PC-3 (cell line): ENCODE measurements at regions not wholly inside any gene's neighbourhood (a gene's known extent, or its start where the extent isn't known, plus 50 kb on each side); places are given as distances from the start of the nearest gene placed in this dataset.

Experiments
- ATAC-seq: fragments of 200-7000 bp; cut with Tn5 transposase; 2 replicates; pipeline ENCODE4 v1.9.1; 2020; ENCODE audit warnings: mild to moderate bottlenecking, moderate library complexity
- BruUV-seq: library from RNA; stranded (reverse); fragments of 400-500 nt; replicated peaks from 2 replicates; lab custom pipeline; 2021; lab: Mats Ljungman, UMichigan
- CTCF ChIA-PET: fragments of 300-600 bp; sonication (Branson Sonifier 250); formaldehyde crosslinking; loops from one replicate; lab custom pipeline; 2022; ENCODE audit warnings: antibody characterized with exemption; lab: Charles Lee
- POLR2A ChIA-PET: fragments of 300-600 bp; sonication (Branson Sonifier 250); formaldehyde crosslinking; loops from one replicate; lab custom pipeline; 2022; ENCODE audit warnings: antibody characterized with exemption; ENCODE audit not compliant: unreplicated experiment; lab: Charles Lee
- DNase-seq: peaks from one replicate; pipeline ENCODE4 v3.0.0-alpha.2; 2015
- H2AFZ ChIP-seq: fragments of 300-600 bp; sonication (generic); 2 replicates; pipeline ENCODE4 v1.6.0; 2016; ENCODE audit warnings: antibody characterized with exemption, low read length
- H3F3A ChIP-seq: fragments of 300-600 bp; sonication (generic); one replicate; pipeline ENCODE4 v1.6.0; 2017; ENCODE audit warnings: antibody characterized with exemption, low read length, control low read depth, mild to moderate bottlenecking; ENCODE audit not compliant: unreplicated experiment
- H3K27ac ChIP-seq: fragments of 300-600 bp; sonication (generic); 2 replicates; pipeline ENCODE4 v1.5.1; 2016; ENCODE audit warnings: mild to moderate bottlenecking, low read length
- H3K27me3 ChIP-seq: fragments of 300-600 bp; sonication (generic); 2 replicates; pipeline ENCODE4 v1.6.1; 2016; ENCODE audit warnings: low read length, mixed read lengths
- H3K36me3 ChIP-seq: fragments of 300-600 bp; sonication (generic); 2 replicates; pipeline ENCODE4 v1.6.1; 2016; ENCODE audit warnings: low read depth, mixed run types, low read length, mixed read lengths
- H3K4me1 ChIP-seq: fragments of 300-600 bp; sonication (generic); 2 replicates; pipeline ENCODE4 v1.5.1; 2016; ENCODE audit warnings: low read length; ENCODE audit not compliant: insufficient read depth
- H3K4me2 ChIP-seq: fragments of 300-600 bp; sonication (generic); 2 replicates; pipeline ENCODE4 v1.6.0; 2016; ENCODE audit warnings: low read length
- H3K4me3 ChIP-seq: fragments of 300-600 bp; sonication (generic); 2 replicates; pipeline ENCODE4 v1.5.1; 2016; ENCODE audit warnings: mild to moderate bottlenecking, low read length, mixed read lengths
- H3K79me2 ChIP-seq: fragments of 300-600 bp; sonication (generic); 2 replicates; pipeline ENCODE4 v1.6.1; 2017; ENCODE audit warnings: low read length, mixed read lengths
- H3K9ac ChIP-seq: fragments of 300-600 bp; sonication (generic); 2 replicates; pipeline ENCODE4 v1.6.0; 2016; ENCODE audit warnings: mild to moderate bottlenecking, low read length
- H3K9me2 ChIP-seq: fragments of 300-600 bp; sonication (generic); replicated peaks from 2 replicates; pipeline ENCODE4 v1.6.1; 2016; ENCODE audit warnings: mixed run types, low read length, mixed read lengths
- H3K9me3 ChIP-seq: fragments of 300-600 bp; sonication (generic); 2 replicates; pipeline ENCODE4 v1.6.1; 2016; ENCODE audit warnings: low read length, mixed read lengths
- H4K20me1 ChIP-seq: fragments of 300-600 bp; sonication (generic); 2 replicates; pipeline ENCODE4 v1.6.1; 2016; ENCODE audit warnings: low read length, mixed read lengths
- EZH2 ChIP-seq: fragments of 300-600 bp; sonication (generic); IDR thresholded peaks from one replicate; pipeline ENCODE4 v1.6.1; 2017; ENCODE audit warnings: antibody characterized with exemption, mild to moderate bottlenecking, low read length; ENCODE audit not compliant: unreplicated experiment
- EZH2phosphoT487 ChIP-seq: fragments of 300-600 bp; sonication (generic); IDR thresholded peaks from 2 replicates; pipeline ENCODE4 v1.6.1; 2018; ENCODE audit warnings: mild to moderate bottlenecking, antibody characterized with exemption, low read length, borderline replicate concordance
- intact Hi-C: fragments of 100-400 bp; cut with micrococcal nuclease; formaldehyde crosslinking; loops from 2 replicates; pipeline ENCODE4 v1.9.0; 2023
- TF ChIP-seq, protein P1 (sequence below): fragments of 300-600 bp; sonication (generic); conservative IDR thresholded peaks from 2 replicates; pipeline ENCODE4 v1.5.1; 2017; ENCODE audit warnings: antibody characterized with exemption, low read depth, mild to moderate bottlenecking, low read length

- TF ChIP-seq EZH2 = no peak
- TF ChIP-seq, protein P1, sequence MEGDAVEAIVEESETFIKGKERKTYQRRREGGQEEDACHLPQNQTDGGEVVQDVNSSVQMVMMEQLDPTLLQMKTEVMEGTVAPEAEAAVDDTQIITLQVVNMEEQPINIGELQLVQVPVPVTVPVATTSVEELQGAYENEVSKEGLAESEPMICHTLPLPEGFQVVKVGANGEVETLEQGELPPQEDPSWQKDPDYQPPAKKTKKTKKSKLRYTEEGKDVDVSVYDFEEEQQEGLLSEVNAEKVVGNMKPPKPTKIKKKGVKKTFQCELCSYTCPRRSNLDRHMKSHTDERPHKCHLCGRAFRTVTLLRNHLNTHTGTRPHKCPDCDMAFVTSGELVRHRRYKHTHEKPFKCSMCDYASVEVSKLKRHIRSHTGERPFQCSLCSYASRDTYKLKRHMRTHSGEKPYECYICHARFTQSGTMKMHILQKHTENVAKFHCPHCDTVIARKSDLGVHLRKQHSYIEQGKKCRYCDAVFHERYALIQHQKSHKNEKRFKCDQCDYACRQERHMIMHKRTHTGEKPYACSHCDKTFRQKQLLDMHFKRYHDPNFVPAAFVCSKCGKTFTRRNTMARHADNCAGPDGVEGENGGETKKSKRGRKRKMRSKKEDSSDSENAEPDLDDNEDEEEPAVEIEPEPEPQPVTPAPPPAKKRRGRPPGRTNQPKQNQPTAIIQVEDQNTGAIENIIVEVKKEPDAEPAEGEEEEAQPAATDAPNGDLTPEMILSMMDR = no peak
- no peak for TF ChIP-seq EZH2phosphoT487
- ChIA-PET CTCF (no interaction called here), POLR2A (no interaction called here)
- Histone ChIP-seq H3K36me3 (peaks cover 5% of the 10 kb centered on the region; the same call in 1 of the 2 replicates), H3K79me2 (no peaks in the 10 kb centered on the region), H3K4me3 (no peak overlapping the region), H3K9me3 (peaks cover 14% of the 10 kb centered on the region; the same call in 1 of the 2 replicates), H3F3A (no peaks in the 10 kb centered on the region), H3K4me1 (peaks cover 44% of the 10 kb centered on the region), H2AFZ (no peak overlapping the region), H3K9ac (peak overlapping the region; percentile 25), H3K27ac (peak overlapping the region; percentile 65), H4K20me1 (no peaks in the 10 kb centered on the region), H3K27me3 (no peaks in the 10 kb centered on the region), H3K4me2 (peak overlapping the region; percentile 18), H3K9me2 (no peaks in the 10 kb centered on the region)
- intact Hi-C loops = loop anchor here (10.0 kb wide), 3 partner anchors 169 to 279 kb away; partner anchors contain the start of gene SULF2
- DNase-seq (no peak), ATAC-seq (no peak)
- no TSS peak for BruUV-seq
Measured at GRCh38 chr20:48015141-48015910, 230.0 kb upstream of the SULF2 start.

DNA sequence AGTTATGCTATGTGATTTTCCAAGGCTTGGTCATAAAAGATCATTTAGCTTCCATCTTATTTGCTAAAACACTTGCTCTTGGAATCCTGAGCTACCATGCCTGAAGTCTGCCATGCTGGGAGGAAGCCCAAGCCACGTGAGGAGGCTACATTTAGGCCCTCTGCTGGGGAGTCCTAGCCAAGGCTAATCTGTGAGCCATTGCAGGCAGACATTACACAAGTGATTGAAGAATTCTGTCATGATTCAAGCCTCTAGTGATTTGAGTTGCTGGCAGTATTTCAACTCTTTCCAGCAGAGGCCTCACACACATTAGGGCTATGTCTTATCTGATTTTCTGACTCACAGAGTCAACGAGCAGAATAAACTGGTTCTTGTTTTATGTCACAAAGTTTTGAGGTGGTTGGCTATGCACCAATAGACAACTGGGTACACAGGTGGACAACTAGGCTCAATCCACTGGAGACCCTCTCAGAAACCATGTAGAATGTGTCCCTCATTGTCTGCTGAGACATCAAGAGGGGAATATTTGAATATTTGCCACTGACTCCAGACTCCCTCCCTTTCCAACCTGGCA lies 227.2 kb upstream of the SULF2 start:
- Histone ChIP-seq H3K9me2 (no peaks in the 10 kb centered on the region), H3F3A (no peaks in the 10 kb centered on the region), H3K79me2 (no peaks in the 10 kb centered on the region), H3K27ac (peak overlapping the region; percentile 84), H3K9me3 (peaks cover 14% of the 10 kb centered on the region; the same call in 1 of the 2 replicates), H3K4me3 (no peak overlapping the region), H2AFZ (no peak overlapping the region), H3K9ac (peak overlapping the region; percentile 16; the same call in 1 of the 2 replicates), H3K36me3 (peaks cover 5% of the 10 kb centered on the region; the same call in 1 of the 2 replicates), H4K20me1 (no peaks in the 10 kb centered on the region), H3K4me2 (peak overlapping the region; percentile 44), H3K27me3 (no peaks in the 10 kb centered on the region), H3K4me1 (peaks cover 34% of the 10 kb centered on the region)
- ChIA-PET CTCF (no interaction called here), POLR2A (no interaction called here)
- intact Hi-C loops = loop anchor here (2.0 to 10.0 kb wide), 4 partner anchors 172 to 608 kb away; partner anchors contain the start of gene SULF2
- ATAC-seq = peak; percentile 88
- no peak for TF ChIP-seq EZH2
- TF ChIP-seq, protein P1 = peak; percentile 84
- no TSS peak for BruUV-seq
- peak; percentile 98 for DNase-seq
